Osteocyte (in vitro differentiated cells): ENCODE measurements at regions not wholly inside any gene's neighbourhood (a gene's known extent, or its start where the extent isn't known, plus 50 kb on each side); places are given as distances from the start of the nearest gene placed in this dataset.

Experiments used
- DNase-seq: peaks from one replicate; pipeline ENCODE4 v3.0.0; 2021; ENCODE audit warnings: mixed read lengths; ENCODE audit not compliant: unreplicated experiment; ENCODE audit errors: extremely low spot score
- H3K27ac Mint-ChIP-seq: one replicate; pipeline ENCODE4 v1.8.0; 2021; ENCODE audit warnings: mild to moderate bottlenecking, mixed read lengths; ENCODE audit not compliant: unreplicated experiment
- H3K27me3 Mint-ChIP-seq: one replicate; pipeline ENCODE4 v1.8.0; 2021; ENCODE audit warnings: mixed read lengths; ENCODE audit not compliant: unreplicated experiment
- H3K36me3 Mint-ChIP-seq: one replicate; pipeline ENCODE4 v1.8.0; 2021; ENCODE audit warnings: mixed read lengths; ENCODE audit not compliant: unreplicated experiment
- H3K4me1 Mint-ChIP-seq: one replicate; pipeline ENCODE4 v1.8.0; 2021; ENCODE audit warnings: mixed read lengths; ENCODE audit not compliant: unreplicated experiment
- H3K4me3 Mint-ChIP-seq: one replicate; pipeline ENCODE4 v1.8.0; 2021; ENCODE audit warnings: mild to moderate bottlenecking, moderate library complexity, mixed read lengths; ENCODE audit not compliant: unreplicated experiment
- H3K9me3 Mint-ChIP-seq: one replicate; pipeline ENCODE4 v1.8.0; 2021; ENCODE audit warnings: mixed read lengths; ENCODE audit not compliant: unreplicated experiment
- TF ChIP-seq, protein P1 (sequence below): fragments of 200-600 bp; sonication (generic); IDR thresholded peaks from 2 replicates; pipeline ENCODE4 v1.5.0; 2021; ENCODE audit warnings: antibody characterized with exemption, mild to moderate bottlenecking, moderate library complexity

DNA sequence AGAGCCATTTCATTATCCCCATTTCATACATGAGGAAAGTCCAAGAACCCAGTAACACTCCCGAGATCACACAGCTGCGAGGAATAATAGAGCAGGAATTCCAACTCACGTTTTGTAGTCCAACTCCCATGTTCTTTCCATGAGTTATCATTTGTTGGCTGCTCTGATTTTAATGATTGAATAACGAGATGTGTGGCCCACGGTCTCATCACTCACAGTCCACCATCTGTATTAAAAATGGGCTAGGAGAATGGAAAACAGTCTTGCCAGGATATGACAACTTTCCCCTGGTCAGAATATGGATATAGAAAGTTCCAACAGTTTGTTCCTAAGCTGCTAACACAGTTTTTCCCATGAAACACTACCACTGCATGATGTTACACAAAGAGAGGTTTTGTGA, 147.5 kb downstream of the METTL4 start:
- H3K27me3 Mint-ChIP-seq, result peaks cover 7% of the 10 kb centered on the region
- no peaks in the 10 kb centered on the region for H3K36me3 Mint-ChIP-seq
- TF ChIP-seq, protein P1, sequence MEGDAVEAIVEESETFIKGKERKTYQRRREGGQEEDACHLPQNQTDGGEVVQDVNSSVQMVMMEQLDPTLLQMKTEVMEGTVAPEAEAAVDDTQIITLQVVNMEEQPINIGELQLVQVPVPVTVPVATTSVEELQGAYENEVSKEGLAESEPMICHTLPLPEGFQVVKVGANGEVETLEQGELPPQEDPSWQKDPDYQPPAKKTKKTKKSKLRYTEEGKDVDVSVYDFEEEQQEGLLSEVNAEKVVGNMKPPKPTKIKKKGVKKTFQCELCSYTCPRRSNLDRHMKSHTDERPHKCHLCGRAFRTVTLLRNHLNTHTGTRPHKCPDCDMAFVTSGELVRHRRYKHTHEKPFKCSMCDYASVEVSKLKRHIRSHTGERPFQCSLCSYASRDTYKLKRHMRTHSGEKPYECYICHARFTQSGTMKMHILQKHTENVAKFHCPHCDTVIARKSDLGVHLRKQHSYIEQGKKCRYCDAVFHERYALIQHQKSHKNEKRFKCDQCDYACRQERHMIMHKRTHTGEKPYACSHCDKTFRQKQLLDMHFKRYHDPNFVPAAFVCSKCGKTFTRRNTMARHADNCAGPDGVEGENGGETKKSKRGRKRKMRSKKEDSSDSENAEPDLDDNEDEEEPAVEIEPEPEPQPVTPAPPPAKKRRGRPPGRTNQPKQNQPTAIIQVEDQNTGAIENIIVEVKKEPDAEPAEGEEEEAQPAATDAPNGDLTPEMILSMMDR, result no peak
- no peaks in the 10 kb centered on the region for H3K4me1 Mint-ChIP-seq
- no peak overlapping the region for H3K27ac Mint-ChIP-seq
- H3K9me3 Mint-ChIP-seq, result peaks cover 5% of the 10 kb centered on the region
- no peak overlapping the region for H3K4me3 Mint-ChIP-seq
- DNase-seq, result no peak

DNA sequence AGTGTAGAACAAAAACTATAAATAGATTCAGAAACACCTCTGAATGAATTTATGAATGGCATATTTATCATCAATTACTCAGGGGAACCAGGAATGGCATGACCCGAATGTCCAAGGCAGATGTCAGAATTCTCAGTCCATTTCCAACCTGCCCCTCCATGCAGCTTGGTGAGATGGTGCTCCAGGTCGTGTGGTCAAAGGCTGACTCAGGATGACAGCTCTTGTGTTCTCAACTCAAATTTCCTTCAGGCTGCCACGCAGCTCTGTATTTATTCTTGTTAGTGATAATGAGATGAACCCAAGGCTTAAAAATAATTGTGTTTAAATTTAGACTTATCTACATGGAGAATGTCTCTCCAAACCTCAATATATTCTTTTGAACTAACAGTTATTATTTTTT, 146.9 kb downstream of the METTL4 start:
- TF ChIP-seq, protein P1, result no peak
- Mint-ChIP-seq H3K27me3 (peaks cover 7% of the 10 kb centered on the region), H3K4me1 (no peaks in the 10 kb centered on the region), H3K36me3 (no peaks in the 10 kb centered on the region), H3K9me3 (peaks cover 5% of the 10 kb centered on the region), H3K27ac (no peak overlapping the region), H3K4me3 (no peak overlapping the region)
- no peak for DNase-seq

DNA sequence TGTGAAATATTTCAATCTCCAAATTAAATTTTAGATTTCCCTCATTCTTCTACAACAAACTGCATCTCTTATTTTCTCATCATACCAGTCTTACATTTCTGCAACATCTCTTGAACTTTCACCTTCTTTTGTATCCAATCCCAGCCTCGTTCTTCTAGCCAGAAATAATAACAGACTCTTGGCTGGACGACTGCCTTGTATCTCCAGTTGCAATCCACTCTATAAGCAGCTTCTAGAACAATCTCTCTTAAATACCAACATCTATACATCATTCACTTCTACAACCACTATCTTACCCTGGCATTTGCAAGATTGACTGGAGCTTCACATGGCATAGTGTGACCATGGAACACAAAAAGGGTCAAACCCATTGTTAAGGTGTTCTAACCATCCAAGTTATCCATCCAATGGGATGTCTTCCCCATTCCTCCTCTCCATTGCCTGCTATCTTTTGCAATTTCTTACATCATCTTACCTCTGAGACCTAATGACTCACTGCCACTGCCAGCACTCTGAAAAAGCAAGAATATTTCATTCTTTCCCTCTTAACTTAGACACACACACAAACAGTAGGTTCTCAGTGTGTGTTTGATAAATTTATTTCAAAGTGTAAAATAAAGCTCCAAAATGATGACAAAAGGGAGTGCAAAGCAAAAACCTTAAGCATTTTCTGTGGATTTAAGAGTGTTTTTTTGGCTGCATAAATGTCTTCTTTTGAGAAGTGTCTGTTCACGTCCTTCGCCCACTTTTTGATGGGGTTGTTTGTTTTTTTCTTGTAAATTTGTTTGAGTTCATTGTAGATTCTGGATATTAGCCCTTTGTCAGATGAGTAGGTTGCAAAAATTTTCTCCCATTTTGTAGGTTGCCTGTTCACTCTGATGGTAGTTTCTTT, 145.6 kb downstream of the METTL4 start:
- Mint-ChIP-seq H3K4me3 (no peak overlapping the region), H3K4me1 (no peaks in the 10 kb centered on the region), H3K36me3 (no peaks in the 10 kb centered on the region), H3K9me3 (peaks cover 12% of the 10 kb centered on the region), H3K27ac (no peak overlapping the region), H3K27me3 (peaks cover 5% of the 10 kb centered on the region)
- TF ChIP-seq, protein P1, result no peak
- DNase-seq, result no peak

DNA sequence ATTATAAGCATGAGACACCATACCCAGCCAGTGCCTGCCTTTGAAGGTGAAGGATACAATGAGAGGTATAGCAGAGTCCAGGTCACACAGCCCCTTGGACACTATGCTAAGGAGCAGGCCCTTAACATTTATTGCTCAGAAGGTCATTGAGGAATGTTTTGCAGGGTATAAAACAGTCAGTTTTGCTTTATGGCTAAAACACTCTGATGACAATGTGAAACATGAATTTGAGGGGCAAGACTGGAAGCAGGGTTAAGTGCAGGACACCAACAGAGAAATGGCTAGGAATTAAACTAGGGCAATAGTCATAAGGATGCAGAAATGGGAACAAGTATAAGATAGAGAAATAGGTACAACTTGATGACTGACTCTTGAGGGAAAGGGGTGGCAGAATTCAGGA, 141.1 kb downstream of the METTL4 start:
- H3K36me3 Mint-ChIP-seq, result no peaks in the 10 kb centered on the region
- H3K4me3 Mint-ChIP-seq, result no peak overlapping the region
- H3K27ac Mint-ChIP-seq, result no peak overlapping the region
- peaks cover 6% of the 10 kb centered on the region for H3K27me3 Mint-ChIP-seq
- TF ChIP-seq, protein P1, result no peak
- no peaks in the 10 kb centered on the region for H3K4me1 Mint-ChIP-seq
- DNase-seq, result no peak
- H3K9me3 Mint-ChIP-seq, result peaks cover 14% of the 10 kb centered on the region

DNA sequence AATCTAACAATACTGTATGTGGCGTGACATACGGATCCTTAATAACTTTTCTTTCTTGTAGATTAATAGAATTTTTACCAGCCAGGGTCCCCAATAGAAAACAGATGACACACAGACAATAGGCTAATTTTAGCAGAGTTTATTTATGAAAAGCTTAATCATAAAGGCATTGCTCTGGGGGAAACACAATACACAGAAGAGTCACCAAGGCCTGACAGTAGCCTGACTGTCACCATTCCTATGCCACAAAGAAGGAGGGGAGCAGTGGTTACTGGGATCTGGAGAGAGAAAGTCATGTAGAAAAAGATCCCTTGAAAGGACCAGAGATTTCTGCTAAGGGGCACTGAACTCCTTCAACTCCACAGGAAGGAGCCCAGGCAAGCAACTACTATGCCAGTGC, 139.5 kb downstream of the METTL4 start:
- peaks cover 9% of the 10 kb centered on the region for H3K9me3 Mint-ChIP-seq
- TF ChIP-seq, protein P1, result no peak
- H3K27ac Mint-ChIP-seq, result no peak overlapping the region
- H3K36me3 Mint-ChIP-seq, result no peaks in the 10 kb centered on the region
- H3K27me3 Mint-ChIP-seq, result peaks cover 7% of the 10 kb centered on the region
- no peak overlapping the region for H3K4me3 Mint-ChIP-seq
- H3K4me1 Mint-ChIP-seq, result no peaks in the 10 kb centered on the region
- no peak for DNase-seq
